HEK293 (cell line): ENCODE measurements at regions not wholly inside any gene's neighbourhood (a gene's known extent, or its start where the extent isn't known, plus 50 kb on each side); places are given as distances from the start of the nearest gene placed in this dataset.

ENCODE experiments used
- CTCF ChIA-PET: fragments of 350-600 bp; formaldehyde crosslinking; extraction: SDS; loops from one replicate; lab custom pipeline; 2021; ENCODE audit warnings: antibody characterized with exemption; lab: Yijun Ruan, JAX
- POLR2A ChIA-PET: fragments of 300-600 bp; formaldehyde crosslinking; extraction: SDS; loops from one replicate; lab custom pipeline; 2020; ENCODE audit warnings: antibody characterized with exemption, inconsistent platforms; lab: Yijun Ruan, JAX
- H3K27ac ChIP-seq: fragments of 200-500 bp; sonication (Bioruptor generic); 2 replicates; pipeline ENCODE4 v1.5.1; 2014; ENCODE audit warnings: low read depth, low read length, control low read depth, inconsistent platforms; ENCODE audit errors: extremely low read depth
- H3K36me3 ChIP-seq, 2 experiments: fragments of 200-500 bp in 1 of 2; sonication (Bioruptor generic) in 1 of 2; 1 replicate in 1 of 2; 2 replicates in 1 of 2; pipeline ENCODE4 v1.5.1; 2014 to 2017; ENCODE audit warnings: inconsistent platforms in 2 of 2, low read length in 2 of 2; ENCODE audit not compliant: control insufficient read depth in 2 of 2, insufficient read depth in 1 of 2
- H3K4me1 ChIP-seq: fragments of 200-500 bp; sonication (Bioruptor generic); 2 replicates; pipeline ENCODE4 v1.5.1; 2014; ENCODE audit warnings: mild to moderate bottlenecking, low read length, inconsistent platforms; ENCODE audit not compliant: control insufficient read depth, insufficient read depth
- H3K4me3 ChIP-seq: 2 replicates; pipeline ENCODE4 v1.5.1; 2011; ENCODE audit warnings: low read depth, mild to moderate bottlenecking, control low read depth, low read length, moderate library complexity
- H3K9me3 ChIP-seq: fragments of 200-500 bp; sonication (Bioruptor generic); 2 replicates; pipeline ENCODE4 v1.5.1; 2014; ENCODE audit warnings: low read depth, low read length, inconsistent platforms; ENCODE audit not compliant: control insufficient read depth, insufficient read depth
- GLIS1 ChIP-seq: fragments of 450-650 bp; formaldehyde crosslinking; IDR thresholded peaks from 2 replicates; pipeline ENCODE4 v1.5.1; 2016; ENCODE audit warnings: missing biosample characterization, missing genetic modification characterization
- HOXD13 ChIP-seq: sonication (generic); formaldehyde crosslinking; IDR thresholded peaks from 2 replicates; pipeline ENCODE4 v1.8.0; 2022; ENCODE audit warnings: missing genetic modification reagents, borderline replicate concordance
- PRDM4 ChIP-seq: fragments of 450-650 bp; formaldehyde crosslinking; IDR thresholded peaks from 2 replicates; pipeline ENCODE4 v1.5.1; 2017; ENCODE audit warnings: missing biosample characterization, missing genetic modification characterization
- SCRT2 ChIP-seq: fragments of 450-650 bp; formaldehyde crosslinking; IDR thresholded peaks from 2 replicates; pipeline ENCODE4 v1.5.1; 2016; ENCODE audit warnings: missing biosample characterization, missing genetic modification characterization
- SP3 ChIP-seq: fragments of 450-650 bp; formaldehyde crosslinking; IDR thresholded peaks from 2 replicates; pipeline ENCODE4 v1.5.1; 2016; ENCODE audit warnings: missing biosample characterization, missing genetic modification characterization
- ZBTB11 ChIP-seq: fragments of 450-650 bp; formaldehyde crosslinking; conservative IDR thresholded peaks from 2 replicates; pipeline ENCODE4 v1.5.1; 2016; ENCODE audit warnings: low read depth, missing biosample characterization, missing genetic modification characterization
- ZNF10 ChIP-seq: fragments of 450-650 bp; formaldehyde crosslinking; IDR thresholded peaks from 2 replicates; pipeline ENCODE4 v1.5.1; 2017; ENCODE audit warnings: missing biosample characterization, missing genetic modification characterization
- ZNF146 ChIP-seq: fragments of 450-650 bp; formaldehyde crosslinking; IDR thresholded peaks from 2 replicates; pipeline ENCODE4 v1.5.1; 2016; ENCODE audit warnings: missing biosample characterization, missing genetic modification characterization
- ZNF169 ChIP-seq: fragments of 450-650 bp; formaldehyde crosslinking; IDR thresholded peaks from 2 replicates; pipeline ENCODE4 v1.5.1; 2016; ENCODE audit warnings: missing biosample characterization, missing genetic modification characterization
- ZNF175 ChIP-seq: fragments of 450-650 bp; formaldehyde crosslinking; IDR thresholded peaks from 2 replicates; pipeline ENCODE4 v1.5.1; 2016; ENCODE audit warnings: missing biosample characterization, missing genetic modification characterization
- ZNF248 ChIP-seq: fragments of 450-650 bp; formaldehyde crosslinking; IDR thresholded peaks from 2 replicates; pipeline ENCODE4 v1.5.1; 2017; ENCODE audit warnings: missing biosample characterization, missing genetic modification characterization
- ZNF274 ChIP-seq, 2 experiments: fragments of 200-500 bp in 1 of 2; fragments of 450-650 bp in 1 of 2; sonication (Bioruptor generic) in 1 of 2; formaldehyde crosslinking in 1 of 2; IDR thresholded peaks; 2 replicates each; pipeline versions ENCODE4 v1.5.1 to v1.6.1; 2014 to 2016; ENCODE audit warnings: borderline replicate concordance in 1 of 2, inconsistent platforms in 1 of 2, low read length in 1 of 2, missing biosample characterization in 1 of 2, missing genetic modification characterization in 1 of 2
- ZNF311 ChIP-seq: fragments of 450-650 bp; formaldehyde crosslinking; IDR thresholded peaks from 2 replicates; pipeline ENCODE4 v1.5.1; 2017; ENCODE audit warnings: missing biosample characterization, missing genetic modification characterization, borderline replicate concordance
- ZNF366 ChIP-seq: fragments of 450-650 bp; formaldehyde crosslinking; conservative IDR thresholded peaks from 2 replicates; pipeline ENCODE4 v1.5.1; 2016; ENCODE audit warnings: missing biosample characterization, missing genetic modification characterization
- ZNF433 ChIP-seq: fragments of 450-650 bp; formaldehyde crosslinking; IDR thresholded peaks from 2 replicates; pipeline ENCODE4 v1.5.1; 2016; ENCODE audit warnings: missing biosample characterization, missing genetic modification characterization, low read depth
- ZNF449 ChIP-seq: fragments of 450-650 bp; formaldehyde crosslinking; IDR thresholded peaks from 2 replicates; pipeline ENCODE4 v1.5.1; 2017; ENCODE audit warnings: missing biosample characterization, mild to moderate bottlenecking, missing genetic modification characterization, moderate library complexity
- ZNF600 ChIP-seq: fragments of 450-650 bp; formaldehyde crosslinking; IDR thresholded peaks from 2 replicates; pipeline ENCODE4 v1.5.1; 2016; ENCODE audit warnings: missing biosample characterization, missing genetic modification characterization
- ZNF610 ChIP-seq: fragments of 450-650 bp; formaldehyde crosslinking; IDR thresholded peaks from 2 replicates; pipeline ENCODE4 v1.5.1; 2016; ENCODE audit warnings: missing biosample characterization, missing genetic modification characterization, borderline replicate concordance
- ZNF692 ChIP-seq: fragments of 450-650 bp; formaldehyde crosslinking; IDR thresholded peaks from 2 replicates; pipeline ENCODE4 v1.5.1; 2016; ENCODE audit warnings: missing biosample characterization, missing genetic modification characterization
- ZNF777 ChIP-seq: fragments of 450-650 bp; formaldehyde crosslinking; IDR thresholded peaks from 2 replicates; pipeline ENCODE4 v1.5.1; 2017; ENCODE audit warnings: missing biosample characterization, missing genetic modification characterization, borderline replicate concordance
- ZSCAN23 ChIP-seq: fragments of 450-650 bp; formaldehyde crosslinking; IDR thresholded peaks from 2 replicates; pipeline ENCODE4 v1.5.1; 2016; ENCODE audit warnings: missing biosample characterization, missing genetic modification characterization
- ZXDB ChIP-seq: fragments of 450-650 bp; formaldehyde crosslinking; IDR thresholded peaks from 2 replicates; pipeline ENCODE4 v1.5.1; 2016; ENCODE audit warnings: missing biosample characterization, missing genetic modification characterization
- TF ChIP-seq, protein P1 (sequence below): fragments of 450-650 bp; formaldehyde crosslinking; IDR thresholded peaks from 2 replicates; pipeline ENCODE4 v1.5.1; 2016; ENCODE audit warnings: missing biosample characterization, missing genetic modification characterization

DNA sequence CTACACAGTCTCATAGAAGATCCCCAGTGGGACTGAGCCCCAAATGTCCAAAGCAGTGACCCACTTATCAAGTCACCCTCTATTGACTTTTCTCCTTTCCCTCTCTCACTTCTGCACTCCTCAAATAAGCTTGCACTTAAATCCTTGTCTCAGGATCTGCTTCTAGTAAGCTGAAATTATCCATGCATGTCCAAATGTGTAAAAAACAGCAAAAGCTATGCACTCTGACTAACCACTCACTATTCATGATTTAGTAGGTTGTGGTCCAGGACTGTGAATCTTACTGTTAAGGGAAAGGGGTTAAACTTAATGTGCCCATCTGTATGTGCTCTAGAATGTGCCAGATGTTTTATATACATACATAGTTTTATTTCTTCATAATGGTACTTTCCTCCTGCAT lies 115.4 kb downstream of the SCG2 start:
- ChIA-PET CTCF (no interaction called here), POLR2A (no interaction called here)
- no peaks in the 10 kb centered on the region for H3K36me3 ChIP-seq
- H3K27ac ChIP-seq: no peak overlapping the region
- H3K4me3 ChIP-seq: no peak overlapping the region
- TF ChIP-seq ZNF10 (no peak), ZNF274 (IDR thresholded peaks at IDR 0.05; ENCODE audit: low read length) (no peak), ZNF274 (tag by site-specific recombination; IDR thresholded peaks at IDR 0.05; ENCODE audit: borderline replicate concordance) (no peak), HOXD13 (CRISPR knock-in tag) (no peak), ZNF175 (tag by site-specific recombination) (no peak), ZNF146 (tag by site-specific recombination) (no peak), PRDM4 (tag by site-specific recombination) (no peak), ZNF433 (no peak), SP3 (tag by site-specific recombination) (no peak), ZBTB11 (tag by site-specific recombination) (no peak), ZNF248 (tag by site-specific recombination) (no peak), ZNF777 (no peak), ZNF449 (no peak), SCRT2 (no peak), ZNF600 (no peak)
- TF ChIP-seq, protein P1, sequence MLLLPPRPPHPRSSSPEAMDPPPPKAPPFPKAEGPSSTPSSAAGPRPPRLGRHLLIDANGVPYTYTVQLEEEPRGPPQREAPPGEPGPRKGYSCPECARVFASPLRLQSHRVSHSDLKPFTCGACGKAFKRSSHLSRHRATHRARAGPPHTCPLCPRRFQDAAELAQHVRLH (tag by site-specific recombination): no peak
- peaks cover 4% of the 10 kb centered on the region; the same call in 1 of the 2 replicates for H3K4me1 ChIP-seq
- H3K9me3 ChIP-seq: no peaks in the 10 kb centered on the region; the same call in 1 of the 2 replicates

- Histone ChIP-seq H3K9me3 (no peaks in the 10 kb centered on the region; the same call in 1 of the 2 replicates), H3K4me1 (peaks cover 4% of the 10 kb centered on the region; the same call in 1 of the 2 replicates), H3K27ac (no peak overlapping the region), H3K36me3 (no peaks in the 10 kb centered on the region), H3K4me3 (no peak overlapping the region)
- CTCF ChIA-PET: no interaction called here
- TF ChIP-seq ZSCAN23 (tag by site-specific recombination): no peak
- TF ChIP-seq, protein P1 (tag by site-specific recombination): no peak
- TF ChIP-seq ZNF692 (tag by site-specific recombination): no peak
- no peak for TF ChIP-seq GLIS1
- no peak for TF ChIP-seq ZNF311 (tag by site-specific recombination)
- no peak for TF ChIP-seq ZNF610 (tag by site-specific recombination)
- no peak for TF ChIP-seq ZXDB (tag by site-specific recombination)
- no peak for TF ChIP-seq ZNF600
- no peak for TF ChIP-seq ZNF169 (tag by site-specific recombination)
- TF ChIP-seq ZNF366 (tag by site-specific recombination): no peak
- POLR2A ChIA-PET: no interaction called here
Measured at GRCh38 chr2:223487214-223487846, 114.8 kb downstream of the SCG2 start.
